Mesenchymal stem cell (in vitro differentiated cells and primary cell): ENCODE measurements at regions not wholly inside any gene's neighbourhood (a gene's known extent, or its start where the extent isn't known, plus 50 kb on each side); places are given as distances from the start of the nearest gene placed in this dataset.
A peak's percentile ranks its signal among the peaks of the same experiment; 100 is the strongest.

Source experiments
- DNase-seq: peaks from one replicate; pipeline ENCODE4 v3.0.0-alpha.2; 2013
- H2AFZ ChIP-seq: one replicate; pipeline ENCODE4 v1.6.1; 2013; ENCODE audit warnings: low read depth, mild to moderate bottlenecking, control low read depth, inconsistent platforms, low read length, moderate library complexity
- H2AK5ac ChIP-seq: 2 replicates; pipeline ENCODE4 v1.6.1; 2013; ENCODE audit warnings: low read length, moderate library complexity, mild to moderate bottlenecking, inconsistent platforms; ENCODE audit not compliant: severe bottlenecking
- H2BK120ac ChIP-seq: one replicate; pipeline ENCODE4 v1.6.1; 2013; ENCODE audit warnings: low read depth, mild to moderate bottlenecking, inconsistent platforms, low read length, moderate library complexity
- H2BK12ac ChIP-seq, 2 experiments: one replicate each; pipeline ENCODE4 v1.6.1; 2013; ENCODE audit warnings: inconsistent platforms in 2 of 2, low read length in 2 of 2, mild to moderate bottlenecking in 2 of 2, moderate library complexity in 2 of 2, control low read depth in 1 of 2
- H2BK15ac ChIP-seq: one replicate; pipeline ENCODE4 v1.6.1; 2013; ENCODE audit warnings: mild to moderate bottlenecking, low read depth, inconsistent platforms; ENCODE audit not compliant: poor library complexity, severe bottlenecking
- H2BK5ac ChIP-seq: 2 replicates; pipeline ENCODE4 v1.6.1; 2013; ENCODE audit warnings: low read depth, mild to moderate bottlenecking, low read length, control low read depth, inconsistent platforms; ENCODE audit not compliant: poor library complexity, severe bottlenecking
- H3K14ac ChIP-seq, 2 experiments: one replicate each; pipeline ENCODE4 v1.6.1; 2013; ENCODE audit warnings: inconsistent platforms in 2 of 2, low read length in 2 of 2, control low read depth in 1 of 2, mild to moderate bottlenecking in 1 of 2, moderate library complexity in 1 of 2
- H3K18ac ChIP-seq, 2 experiments: one replicate each; pipeline ENCODE4 v1.6.1; 2013; ENCODE audit warnings: inconsistent platforms in 2 of 2, low read length in 2 of 2, control low read depth in 1 of 2, low read depth in 1 of 2, mild to moderate bottlenecking in 1 of 2
- H3K23ac ChIP-seq, 2 experiments: one replicate each; pipeline ENCODE4 v1.6.1; 2013; ENCODE audit warnings: inconsistent platforms in 2 of 2, low read length in 2 of 2, mild to moderate bottlenecking in 2 of 2, moderate library complexity in 2 of 2, control low read depth in 1 of 2
- H3K27ac ChIP-seq: 2 replicates; pipeline ENCODE4 v1.5.1; 2013; ENCODE audit warnings: mild to moderate bottlenecking, moderate library complexity, low read length, control low read depth, inconsistent platforms; ENCODE audit not compliant: poor library complexity, severe bottlenecking
- H3K27me3 ChIP-seq, 2 experiments: 2 replicates each; pipeline versions ENCODE4 v1.6.1 to v1.7.0; 2013; ENCODE audit warnings: low read length in 2 of 2, mild to moderate bottlenecking in 2 of 2, moderate library complexity in 2 of 2, control low read depth in 1 of 2, inconsistent platforms in 1 of 2; ENCODE audit not compliant: control insufficient read depth in 1 of 2, insufficient read depth in 1 of 2
- H3K36me3 ChIP-seq, 2 experiments: 2 replicates each; pipeline versions ENCODE4 v1.6.1 to v1.7.0; 2013; ENCODE audit warnings: low read length in 2 of 2, control low read depth in 1 of 2, inconsistent platforms in 1 of 2, low read depth in 1 of 2, mild to moderate bottlenecking in 1 of 2; ENCODE audit not compliant: insufficient read depth in 2 of 2, control insufficient read depth in 1 of 2
- H3K4ac ChIP-seq, 2 experiments: one replicate each; pipeline ENCODE4 v1.6.1; 2013; ENCODE audit warnings: inconsistent platforms in 2 of 2, low read length in 2 of 2, mild to moderate bottlenecking in 2 of 2, moderate library complexity in 2 of 2, control low read depth in 1 of 2, low read depth in 1 of 2
- H3K4me1 ChIP-seq: 2 replicates; pipeline ENCODE4 v1.6.1; 2013; ENCODE audit warnings: low read depth, low read length, control low read depth; ENCODE audit not compliant: control insufficient read depth, insufficient read depth
- H3K4me2 ChIP-seq: 2 replicates; pipeline ENCODE4 v1.6.1; 2013; ENCODE audit warnings: low read length, mild to moderate bottlenecking, inconsistent platforms; ENCODE audit not compliant: poor library complexity, severe bottlenecking
- H3K4me3 ChIP-seq, 2 experiments: 2 replicates each; pipeline versions ENCODE4 v1.5.1 to v1.7.0; 2013; ENCODE audit warnings: low read length in 2 of 2, mild to moderate bottlenecking in 2 of 2, control low read depth in 1 of 2, low read depth in 1 of 2; ENCODE audit not compliant: insufficient read depth in 1 of 2
- H3K79me1 ChIP-seq: replicated peaks from 2 replicates; pipeline ENCODE4 v1.6.1; 2013; ENCODE audit warnings: mild to moderate bottlenecking, control low read depth, low read length, inconsistent platforms; ENCODE audit not compliant: poor library complexity, severe bottlenecking
- H3K9ac ChIP-seq: 2 replicates; pipeline ENCODE4 v1.7.0; 2013; ENCODE audit warnings: mild to moderate bottlenecking, low read length, moderate library complexity
- H3K9me3 ChIP-seq: 2 replicates; pipeline ENCODE4 v1.7.0; 2013; ENCODE audit warnings: mild to moderate bottlenecking, low read length; ENCODE audit not compliant: control insufficient read depth
- H4K8ac ChIP-seq: one replicate; pipeline ENCODE4 v1.6.1; 2013; ENCODE audit warnings: inconsistent platforms, mild to moderate bottlenecking, low read length, moderate library complexity
- H4K91ac ChIP-seq: one replicate; pipeline ENCODE4 v1.6.1; 2013; ENCODE audit warnings: mild to moderate bottlenecking, low read length, inconsistent platforms
- WGBS: methylation state at CpG from one replicate; pipeline ENCODE4 v1.1.7; 2013; ENCODE audit warnings: mixed read lengths; 5-methylcytosine and 5-hydroxymethylcytosine counted together

DNA sequence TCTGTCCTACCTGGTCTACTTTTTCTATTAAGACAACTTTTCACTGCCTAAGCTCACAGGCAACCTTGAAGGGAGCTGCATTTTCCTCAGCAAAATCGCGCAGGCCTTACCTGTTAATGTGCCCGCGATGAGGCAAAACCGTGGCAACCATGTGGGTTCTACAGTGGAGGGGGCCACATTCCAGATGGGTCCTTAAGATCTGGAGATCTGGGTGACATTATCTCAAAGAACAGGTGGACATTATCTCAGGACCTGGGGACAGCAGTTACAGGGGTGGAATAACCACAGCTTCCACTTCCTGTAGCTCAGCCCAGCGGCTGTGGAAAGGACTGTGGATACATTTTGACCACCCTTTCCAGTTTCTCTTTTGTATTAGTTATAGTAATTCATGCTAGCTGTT, 112.8 kb upstream of the PTCH1 start:
- H4K8ac ChIP-seq = no peak overlapping the region
- H3K14ac ChIP-seq = no peak overlapping the region
- H2AK5ac ChIP-seq = no peak overlapping the region
- peaks cover 4% of the 10 kb centered on the region for H3K9me3 ChIP-seq
- H3K79me1 ChIP-seq = no peaks in the 10 kb centered on the region
- H3K27me3 ChIP-seq = peaks cover 0 to 6% of the 10 kb centered on the region in 2 experiments
- no peak overlapping the region for H3K4me2 ChIP-seq
- no peak overlapping the region for H4K91ac ChIP-seq
- H2BK12ac ChIP-seq = no peak overlapping the region
- H2BK15ac ChIP-seq = no peak overlapping the region
- no peak overlapping the region for H2BK120ac ChIP-seq
- H3K27ac ChIP-seq = no peak overlapping the region
- H2BK5ac ChIP-seq = no peak overlapping the region
- no peak for DNase-seq
- H3K18ac ChIP-seq = no peak overlapping the region
- no peak overlapping the region for H3K4me3 ChIP-seq
- no peaks in the 10 kb centered on the region for H3K36me3 ChIP-seq
- H2AFZ ChIP-seq = no peak overlapping the region
- H3K9ac ChIP-seq = no peak overlapping the region
- WGBS = 97% methylated on average over 5 of the region's 6 CpGs
- H3K4me1 ChIP-seq = peaks cover 12% of the 10 kb centered on the region
- H3K23ac ChIP-seq = no peak overlapping the region
- H3K4ac ChIP-seq = no peak overlapping the region

DNA sequence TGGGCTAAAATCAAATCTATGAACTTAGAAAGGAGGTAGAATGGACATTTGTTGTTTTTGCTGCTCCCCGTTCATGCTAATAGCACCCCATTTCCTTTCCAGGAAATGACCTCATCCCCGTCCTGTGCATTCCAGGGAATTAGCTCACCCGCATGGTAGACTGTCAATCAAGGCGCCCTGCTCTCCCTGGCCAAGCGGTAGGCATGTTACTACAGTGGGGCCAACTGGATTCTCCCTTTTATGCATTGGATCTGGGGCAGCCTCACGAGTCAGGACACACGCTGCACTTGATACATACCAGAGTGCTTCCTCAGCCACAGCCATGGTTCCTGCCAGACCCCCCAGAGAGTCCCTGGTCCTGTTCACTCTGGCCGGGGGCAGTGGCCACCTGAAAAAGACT, 111.0 kb upstream of the PTCH1 start:
- Histone ChIP-seq H3K79me1 (no peaks in the 10 kb centered on the region), H3K4me3 (no peak overlapping the region), H3K4me1 (peaks cover 13% of the 10 kb centered on the region), H3K4me2 (no peak overlapping the region), H2AK5ac (no peak overlapping the region), H3K36me3 (no peaks in the 10 kb centered on the region), H3K23ac (no peak overlapping the region), H3K18ac (no peak overlapping the region), H3K27ac (peak overlapping the region; percentile 28), H2BK12ac (no peak overlapping the region), H2BK120ac (no peak overlapping the region), H2AFZ (no peak overlapping the region), H2BK5ac (no peak overlapping the region), H3K27me3 (peaks cover 0 to 6% of the 10 kb centered on the region in 2 experiments), H3K9ac (no peak overlapping the region), H3K14ac (no peak overlapping the region), H4K91ac (no peak overlapping the region), H2BK15ac (no peak overlapping the region), H4K8ac (no peak overlapping the region), H3K4ac (no peak overlapping the region), H3K9me3 (peaks cover 4% of the 10 kb centered on the region)
- 30% methylated on average over 8 of the region's 8 CpGs for WGBS
- peak; percentile 5 for DNase-seq

- no peaks in the 10 kb centered on the region for H3K36me3 ChIP-seq
- no peak overlapping the region for H3K14ac ChIP-seq
- H3K27me3 ChIP-seq = peaks cover 0 to 6% of the 10 kb centered on the region in 2 experiments
- no peak overlapping the region for H3K4me3 ChIP-seq
- H3K23ac ChIP-seq = no peak overlapping the region
- DNase-seq = peak; percentile 21
- H3K4me2 ChIP-seq = no peak overlapping the region
- no peak overlapping the region for H2BK5ac ChIP-seq
- peak overlapping the region; percentile 33 for H2AK5ac ChIP-seq
- WGBS = 74% methylated on average over 19 of the region's 21 CpGs
- H2AFZ ChIP-seq = no peak overlapping the region
- no peak overlapping the region for H3K9ac ChIP-seq
- no peak overlapping the region for H3K18ac ChIP-seq
- no peak overlapping the region for H4K8ac ChIP-seq
- H2BK120ac ChIP-seq = no peak overlapping the region
- no peaks in the 10 kb centered on the region for H3K79me1 ChIP-seq
- H3K9me3 ChIP-seq = peaks cover 4% of the 10 kb centered on the region
- H3K4ac ChIP-seq = no peak overlapping the region
- no peak overlapping the region for H2BK15ac ChIP-seq
- no peak overlapping the region for H2BK12ac ChIP-seq
- H3K4me1 ChIP-seq = peaks cover 13% of the 10 kb centered on the region
- no peak overlapping the region for H4K91ac ChIP-seq
- H3K27ac ChIP-seq = no peak overlapping the region
Observed at GRCh38 chr9:95626885-95627558, 110.3 kb upstream of the PTCH1 start.

GRCh38 chr9:95626341-95626740, 109.6 kb upstream of the PTCH1 start:
- Histone ChIP-seq H3K18ac (no peak overlapping the region), H3K9ac (no peak overlapping the region), H2BK15ac (no peak overlapping the region), H4K8ac (no peak overlapping the region), H4K91ac (no peak overlapping the region), H3K4me2 (no peak overlapping the region), H2AFZ (no peak overlapping the region), H3K23ac (no peak overlapping the region), H2BK120ac (no peak overlapping the region), H2BK12ac (no peak overlapping the region), H2AK5ac (peak overlapping the region; percentile 9), H3K9me3 (peaks cover 2% of the 10 kb centered on the region), H3K27ac (no peak overlapping the region), H3K36me3 (no peaks in the 10 kb centered on the region), H3K4me1 (peaks cover 13% of the 10 kb centered on the region), H3K27me3 (peaks cover 0 to 3% of the 10 kb centered on the region in 2 experiments), H2BK5ac (no peak overlapping the region), H3K4ac (no peak overlapping the region), H3K14ac (no peak overlapping the region), H3K79me1 (no peaks in the 10 kb centered on the region), H3K4me3 (no peak overlapping the region)
- WGBS = 81% methylated on average over 13 of the region's 13 CpGs
- no peak for DNase-seq
